GM18498 (cell line): ENCODE measurements at regions not wholly inside any gene's neighbourhood (a gene's known extent, or its start where the extent isn't known, plus 50 kb on each side); places are given as distances from the start of the nearest gene placed in this dataset.
A peak's percentile ranks its signal among the peaks of the same experiment; 100 is the strongest.

ENCODE experiments used
- ATAC-seq: cut with Tn5 transposase; IDR thresholded peaks from one replicate; pipeline ENCODE4 v1.9.1; 2021; ENCODE audit warnings: mild to moderate bottlenecking, moderate library complexity; ENCODE audit not compliant: unreplicated experiment

- ATAC-seq: no peak
Observed at GRCh38 chrX:20481632-20482031, 214.9 kb upstream of the RPS6KA3 start.

GRCh38 chrX:20479896-20480295 lies 213.2 kb upstream of the RPS6KA3 start:
- no peak for ATAC-seq

- no peak for ATAC-seq
Observed at GRCh38 chrX:20479048-20479447, 212.3 kb upstream of the RPS6KA3 start.

- no peak for ATAC-seq
Observed at GRCh38 chrX:20477836-20478524, 211.3 kb upstream of the RPS6KA3 start.

- ATAC-seq: no peak
Observed at GRCh38 chrX:20477219-20477618, 210.5 kb upstream of the RPS6KA3 start.

GRCh38 chrX:20472620-20473258 lies 206.0 kb upstream of the RPS6KA3 start:
- no peak for ATAC-seq

- ATAC-seq: no peak
Observed at GRCh38 chrX:20472148-20472547, 205.4 kb upstream of the RPS6KA3 start.

GRCh38 chrX:20471483-20471882 lies 204.8 kb upstream of the RPS6KA3 start:
- ATAC-seq: no peak

GRCh38 chrX:20463296-20464075 lies 196.8 kb upstream of the RPS6KA3 start:
- ATAC-seq: peak; percentile 86

GRCh38 chrX:20461576-20461975 lies 194.9 kb upstream of the RPS6KA3 start:
- ATAC-seq: no peak

- no peak for ATAC-seq
Observed at GRCh38 chrX:20461002-20461401, 194.3 kb upstream of the RPS6KA3 start.

- ATAC-seq: no peak
Observed at GRCh38 chrX:20459410-20460350, 193.0 kb upstream of the RPS6KA3 start.

GRCh38 chrX:20456971-20457370 lies 190.3 kb upstream of the RPS6KA3 start:
- ATAC-seq: no peak

GRCh38 chrX:20455001-20455400 lies 188.3 kb upstream of the RPS6KA3 start:
- ATAC-seq: no peak

- no peak for ATAC-seq
Observed at GRCh38 chrX:20454117-20454516, 187.4 kb upstream of the RPS6KA3 start.

GRCh38 chrX:20452487-20452886 lies 185.8 kb upstream of the RPS6KA3 start:
- peak; percentile 75 for ATAC-seq

- ATAC-seq: no peak
Observed at GRCh38 chrX:20451929-20452328, 185.2 kb upstream of the RPS6KA3 start.

GRCh38 chrX:20445109-20445508 lies 178.4 kb upstream of the RPS6KA3 start:
- ATAC-seq: peak; percentile 74

GRCh38 chrX:20442597-20442996 lies 175.9 kb upstream of the RPS6KA3 start:
- peak; percentile 66 for ATAC-seq

- no peak for ATAC-seq
Observed at GRCh38 chrX:20441123-20441522, 174.4 kb upstream of the RPS6KA3 start.
